Erythroblast (primary cell): ENCODE measurements at regions not wholly inside any gene's neighbourhood (a gene's known extent, or its start where the extent isn't known, plus 50 kb on each side); places are given as distances from the start of the nearest gene placed in this dataset.

ENCODE experiments used
- GATA1 ChIP-seq: IDR thresholded peaks from 2 replicates; pipeline ENCODE4 v1.6.1; 2011; ENCODE audit warnings: low read depth, mild to moderate bottlenecking, control low read depth, low read length, moderate library complexity
- POLR2A ChIP-seq: IDR thresholded peaks from 2 replicates; pipeline ENCODE4 v1.6.1; 2011; ENCODE audit warnings: mild to moderate bottlenecking, low read length

DNA sequence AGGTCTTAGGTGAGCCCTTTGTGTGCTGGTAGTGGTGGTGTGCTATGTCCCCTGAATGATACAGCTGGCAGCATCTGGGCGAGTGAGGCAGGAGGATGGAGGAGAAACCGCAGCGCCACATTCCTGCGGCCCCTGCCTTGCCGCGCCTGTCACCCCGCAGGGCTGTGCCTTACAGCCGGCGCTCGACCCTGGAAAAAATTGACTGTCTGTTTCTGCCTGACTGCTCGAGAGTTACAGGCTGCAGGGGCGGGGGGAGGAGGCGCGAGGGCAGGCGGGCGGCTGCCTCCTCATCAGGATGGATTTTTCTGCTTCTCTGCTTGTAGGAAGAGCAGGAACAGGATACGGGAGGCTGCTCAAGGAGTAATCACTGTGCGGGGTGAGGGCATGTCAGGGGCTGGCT, 443.4 kb downstream of the MIAT start:
- no peak for TF ChIP-seq POLR2A
- no peak for TF ChIP-seq GATA1
